ENCODE measurements at regions not wholly inside any gene's neighbourhood (a gene's known extent, or its start where the extent isn't known, plus 50 kb on each side); places are given as distances from the start of the nearest gene placed in this dataset.

DNA sequence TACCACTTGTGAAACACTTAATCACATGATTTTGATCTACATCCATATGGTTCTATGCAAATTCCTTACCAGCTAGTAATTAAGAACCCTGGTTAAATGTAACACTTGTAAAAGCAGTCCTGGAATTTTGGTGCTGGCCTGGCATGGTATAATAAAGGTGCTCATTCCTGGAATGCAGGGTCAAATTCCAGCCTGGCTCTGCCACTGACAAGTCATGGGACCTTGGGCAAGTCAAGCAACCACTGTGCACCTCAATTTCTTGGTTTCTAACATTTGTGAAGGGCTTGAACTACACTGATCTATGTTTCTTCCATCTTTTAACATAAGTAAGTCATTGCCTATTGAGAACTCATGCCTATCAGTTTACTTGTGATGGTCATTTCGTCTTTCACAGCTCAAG, 91.9 kb upstream of the PIK3CG start:
- TF ChIP-seq EZH2 (IDR thresholded peaks at IDR 0.05; ENCODE audit: insufficient read depth, low read length) = no peak
- TF ChIP-seq, protein P1, sequence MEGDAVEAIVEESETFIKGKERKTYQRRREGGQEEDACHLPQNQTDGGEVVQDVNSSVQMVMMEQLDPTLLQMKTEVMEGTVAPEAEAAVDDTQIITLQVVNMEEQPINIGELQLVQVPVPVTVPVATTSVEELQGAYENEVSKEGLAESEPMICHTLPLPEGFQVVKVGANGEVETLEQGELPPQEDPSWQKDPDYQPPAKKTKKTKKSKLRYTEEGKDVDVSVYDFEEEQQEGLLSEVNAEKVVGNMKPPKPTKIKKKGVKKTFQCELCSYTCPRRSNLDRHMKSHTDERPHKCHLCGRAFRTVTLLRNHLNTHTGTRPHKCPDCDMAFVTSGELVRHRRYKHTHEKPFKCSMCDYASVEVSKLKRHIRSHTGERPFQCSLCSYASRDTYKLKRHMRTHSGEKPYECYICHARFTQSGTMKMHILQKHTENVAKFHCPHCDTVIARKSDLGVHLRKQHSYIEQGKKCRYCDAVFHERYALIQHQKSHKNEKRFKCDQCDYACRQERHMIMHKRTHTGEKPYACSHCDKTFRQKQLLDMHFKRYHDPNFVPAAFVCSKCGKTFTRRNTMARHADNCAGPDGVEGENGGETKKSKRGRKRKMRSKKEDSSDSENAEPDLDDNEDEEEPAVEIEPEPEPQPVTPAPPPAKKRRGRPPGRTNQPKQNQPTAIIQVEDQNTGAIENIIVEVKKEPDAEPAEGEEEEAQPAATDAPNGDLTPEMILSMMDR (IDR thresholded peaks at IDR 0.05; ENCODE audit: insufficient read depth, low read depth, low read length) = no peak
